ENCODE measurements at regions not wholly inside any gene's neighbourhood (a gene's known extent, or its start where the extent isn't known, plus 50 kb on each side); places are given as distances from the start of the nearest gene placed in this dataset.

- no peak for TF ChIP-seq RFX1 (IDR thresholded peaks at IDR 0.05)
- no peak for TF ChIP-seq NFYB (IDR thresholded peaks at IDR 0.05; ENCODE audit: extremely low read depth, insufficient read length)
- TF ChIP-seq GABPA (tag; conservative IDR thresholded peaks at IDR 0.05; ENCODE audit: low read depth) = no peak
- TF ChIP-seq EZH2 (IDR thresholded peaks at IDR 0.05; ENCODE audit: borderline replicate concordance, low read depth, low read length) = no peak
- TF ChIP-seq, protein P1, sequence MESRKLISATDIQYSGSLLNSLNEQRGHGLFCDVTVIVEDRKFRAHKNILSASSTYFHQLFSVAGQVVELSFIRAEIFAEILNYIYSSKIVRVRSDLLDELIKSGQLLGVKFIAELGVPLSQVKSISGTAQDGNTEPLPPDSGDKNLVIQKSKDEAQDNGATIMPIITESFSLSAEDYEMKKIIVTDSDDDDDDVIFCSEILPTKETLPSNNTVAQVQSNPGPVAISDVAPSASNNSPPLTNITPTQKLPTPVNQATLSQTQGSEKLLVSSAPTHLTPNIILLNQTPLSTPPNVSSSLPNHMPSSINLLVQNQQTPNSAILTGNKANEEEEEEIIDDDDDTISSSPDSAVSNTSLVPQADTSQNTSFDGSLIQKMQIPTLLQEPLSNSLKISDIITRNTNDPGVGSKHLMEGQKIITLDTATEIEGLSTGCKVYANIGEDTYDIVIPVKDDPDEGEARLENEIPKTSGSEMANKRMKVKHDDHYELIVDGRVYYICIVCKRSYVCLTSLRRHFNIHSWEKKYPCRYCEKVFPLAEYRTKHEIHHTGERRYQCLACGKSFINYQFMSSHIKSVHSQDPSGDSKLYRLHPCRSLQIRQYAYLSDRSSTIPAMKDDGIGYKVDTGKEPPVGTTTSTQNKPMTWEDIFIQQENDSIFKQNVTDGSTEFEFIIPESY (CRISPR knock-in tag; IDR thresholded peaks at IDR 0.05) = no peak
- TF ChIP-seq, protein P2, sequence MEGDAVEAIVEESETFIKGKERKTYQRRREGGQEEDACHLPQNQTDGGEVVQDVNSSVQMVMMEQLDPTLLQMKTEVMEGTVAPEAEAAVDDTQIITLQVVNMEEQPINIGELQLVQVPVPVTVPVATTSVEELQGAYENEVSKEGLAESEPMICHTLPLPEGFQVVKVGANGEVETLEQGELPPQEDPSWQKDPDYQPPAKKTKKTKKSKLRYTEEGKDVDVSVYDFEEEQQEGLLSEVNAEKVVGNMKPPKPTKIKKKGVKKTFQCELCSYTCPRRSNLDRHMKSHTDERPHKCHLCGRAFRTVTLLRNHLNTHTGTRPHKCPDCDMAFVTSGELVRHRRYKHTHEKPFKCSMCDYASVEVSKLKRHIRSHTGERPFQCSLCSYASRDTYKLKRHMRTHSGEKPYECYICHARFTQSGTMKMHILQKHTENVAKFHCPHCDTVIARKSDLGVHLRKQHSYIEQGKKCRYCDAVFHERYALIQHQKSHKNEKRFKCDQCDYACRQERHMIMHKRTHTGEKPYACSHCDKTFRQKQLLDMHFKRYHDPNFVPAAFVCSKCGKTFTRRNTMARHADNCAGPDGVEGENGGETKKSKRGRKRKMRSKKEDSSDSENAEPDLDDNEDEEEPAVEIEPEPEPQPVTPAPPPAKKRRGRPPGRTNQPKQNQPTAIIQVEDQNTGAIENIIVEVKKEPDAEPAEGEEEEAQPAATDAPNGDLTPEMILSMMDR (IDR thresholded peaks at IDR 0.05 in 2 of 3, conservative IDR thresholded peaks at IDR 0.05 in 1 of 3; ENCODE audit: insufficient read depth in 2 of 3, low read depth in 1 of 3, low read length in 3 of 3) = no peak
- no peak for TF ChIP-seq ZNF263 (CRISPR knock-in tag; IDR thresholded peaks at IDR 0.05; ENCODE audit: borderline replicate concordance)
- TF ChIP-seq ZFP91 (CRISPR knock-in tag; IDR thresholded peaks at IDR 0.05) = no peak
Measured at GRCh38 chr2:106720026-106720425, 165.9 kb downstream of the ST6GAL2 start.

Data from K562 (cell line).